GM18519 (cell line): ENCODE measurements at regions not wholly inside any gene's neighbourhood (a gene's known extent, or its start where the extent isn't known, plus 50 kb on each side); places are given as distances from the start of the nearest gene placed in this dataset.

ENCODE experiments used
- ATAC-seq: cut with Tn5 transposase; IDR thresholded peaks from one replicate; pipeline ENCODE4 v1.9.1; 2021; ENCODE audit warnings: mild to moderate bottlenecking, moderate library complexity; ENCODE audit not compliant: unreplicated experiment, low FRiP score

DNA sequence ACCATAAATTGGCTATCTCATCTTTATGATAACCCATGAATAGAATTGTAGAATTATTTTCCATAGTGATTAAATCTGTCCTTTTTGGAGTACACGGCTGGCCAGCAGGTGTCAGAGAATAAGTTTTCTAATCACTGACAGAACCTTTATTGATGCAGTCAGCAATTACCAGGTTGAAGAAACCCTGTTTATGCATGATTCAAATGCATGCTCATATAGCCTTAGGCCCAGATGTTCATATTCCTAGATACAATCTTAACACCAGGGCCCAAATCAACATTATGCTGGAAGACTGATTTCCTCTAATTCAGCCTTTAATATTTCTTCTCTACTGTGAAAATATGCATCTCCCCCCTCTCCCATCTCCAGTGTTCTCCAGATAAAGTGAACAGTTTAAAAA lies 243.5 kb upstream of the DCBLD2 start:
- no peak for ATAC-seq

DNA sequence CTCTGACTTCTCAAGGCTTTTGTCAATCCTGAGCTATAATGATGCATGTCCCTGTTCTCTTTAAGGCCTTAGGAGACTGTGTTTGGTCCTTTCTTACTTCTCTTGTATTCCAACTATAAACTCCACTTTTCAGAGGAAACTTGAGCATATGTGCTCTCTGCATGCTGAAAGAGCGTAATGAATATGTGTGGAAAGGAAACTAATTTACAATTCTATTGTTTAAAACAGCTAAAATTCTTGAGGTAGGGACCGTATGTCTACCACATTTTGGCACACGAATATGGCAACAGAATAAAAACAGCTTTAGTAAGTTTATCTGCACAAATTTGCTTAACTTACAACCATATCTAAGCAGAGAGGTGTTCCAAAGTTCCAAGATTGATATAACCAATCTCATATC lies 242.0 kb upstream of the DCBLD2 start:
- ATAC-seq = no peak

DNA sequence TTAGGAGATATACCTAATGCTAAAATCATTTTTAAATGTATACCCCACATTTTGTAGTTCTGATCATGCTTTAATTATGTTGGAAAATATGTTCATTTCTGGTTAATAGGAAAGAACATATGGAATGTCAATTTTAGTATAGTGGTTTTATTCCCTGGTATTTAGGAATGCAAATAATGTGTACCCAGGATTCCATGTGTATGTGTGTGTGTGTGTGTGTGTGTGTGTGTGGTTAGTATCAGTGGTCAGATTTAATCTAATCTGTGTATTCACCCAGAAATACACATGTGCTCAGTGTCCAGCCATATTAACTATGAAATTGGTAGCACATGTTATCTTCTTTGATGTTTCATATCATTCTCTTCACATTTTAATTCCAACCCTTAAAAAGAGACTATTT lies 233.5 kb upstream of the DCBLD2 start:
- ATAC-seq = no peak

DNA sequence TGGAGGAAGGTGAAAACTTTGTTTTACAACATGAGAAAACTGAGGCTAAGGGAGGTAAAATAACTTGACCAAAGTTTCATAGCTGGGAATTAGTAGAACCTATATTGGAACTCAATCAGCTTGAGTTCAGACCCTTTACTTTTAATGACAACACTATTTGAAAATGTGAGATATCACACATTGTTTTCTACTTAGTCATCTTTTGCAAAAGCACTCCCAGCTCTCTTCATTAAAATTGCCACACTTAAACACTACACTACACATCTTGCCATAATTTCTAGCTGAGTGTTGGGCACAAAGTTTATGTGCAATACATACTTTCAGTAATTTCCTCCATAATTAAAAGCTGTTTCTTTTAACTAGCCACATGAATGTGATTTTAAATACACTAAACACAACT lies 230.4 kb upstream of the DCBLD2 start:
- ATAC-seq = no peak

DNA sequence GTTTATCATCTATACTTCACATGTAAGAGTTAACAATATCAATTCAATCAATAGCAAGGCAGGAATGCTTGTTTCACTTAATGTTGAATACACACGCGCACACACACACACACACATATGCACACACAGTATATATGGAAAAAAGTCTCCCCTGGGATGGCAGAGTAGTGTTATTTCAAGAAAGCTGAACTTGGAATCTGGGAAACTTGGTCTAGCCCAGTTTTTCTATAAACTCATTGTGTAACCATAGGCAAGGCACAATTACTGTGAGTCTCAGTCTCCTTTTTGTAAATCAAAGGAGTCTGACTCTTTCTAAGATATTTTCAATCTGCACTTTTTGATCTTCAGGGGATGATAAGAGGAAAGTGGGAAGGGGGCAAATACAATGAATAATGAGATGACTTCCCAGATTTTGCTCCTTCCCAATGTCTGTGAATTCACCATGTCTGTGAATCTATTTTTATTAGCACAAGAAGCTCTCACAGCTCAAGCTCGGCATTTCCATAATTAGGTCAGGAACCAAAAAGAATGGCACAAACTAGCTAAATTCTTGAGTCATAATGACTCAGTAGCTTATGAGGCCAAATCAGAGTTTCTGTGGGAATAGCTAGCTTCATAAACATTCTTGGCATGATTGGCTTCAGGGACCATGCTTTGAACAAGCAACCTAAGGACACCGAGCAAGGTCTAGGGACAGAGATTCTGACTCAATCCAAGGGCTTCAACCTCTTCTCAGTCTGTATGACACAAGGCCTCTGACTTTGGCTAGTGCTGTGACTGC lies 227.4 kb upstream of the DCBLD2 start:
- no peak for ATAC-seq

DNA sequence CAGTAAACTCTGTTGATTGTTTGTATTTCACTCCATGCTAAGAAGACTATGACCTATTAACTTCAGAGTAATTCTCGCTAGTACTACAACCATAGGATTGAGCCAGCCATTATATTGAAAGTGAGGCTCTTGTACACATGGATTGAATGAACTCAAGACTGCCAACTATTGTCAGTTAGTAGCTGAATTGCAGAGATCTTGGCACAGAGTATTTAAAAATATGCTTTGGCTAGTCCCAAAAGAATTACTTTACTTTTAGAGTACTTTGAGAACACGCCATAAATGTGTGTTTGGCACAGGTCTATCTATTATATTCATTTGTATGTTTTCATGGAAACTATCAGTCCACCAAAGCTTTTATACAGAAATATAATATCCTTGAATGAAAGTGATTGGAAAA lies 226.7 kb upstream of the DCBLD2 start:
- ATAC-seq = no peak

DNA sequence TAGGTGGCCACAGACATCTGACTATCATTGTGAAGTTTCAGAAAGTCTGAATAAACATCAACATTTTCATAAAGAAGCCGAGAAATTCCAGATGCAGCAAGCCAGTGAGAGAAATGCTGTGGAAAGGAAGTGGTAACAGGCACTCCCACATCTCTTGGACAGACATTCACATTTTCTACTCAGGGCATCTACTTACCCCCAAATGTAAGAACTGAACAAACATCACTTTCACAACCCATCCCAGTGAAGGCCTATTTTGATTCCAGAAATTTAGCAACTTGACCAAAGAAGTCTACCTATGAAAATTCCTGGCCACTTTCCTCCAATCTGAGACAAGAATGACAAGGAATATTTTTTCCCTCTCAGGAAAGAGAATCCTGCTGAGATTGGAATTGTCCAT lies 224.8 kb upstream of the DCBLD2 start:
- ATAC-seq = no peak

DNA sequence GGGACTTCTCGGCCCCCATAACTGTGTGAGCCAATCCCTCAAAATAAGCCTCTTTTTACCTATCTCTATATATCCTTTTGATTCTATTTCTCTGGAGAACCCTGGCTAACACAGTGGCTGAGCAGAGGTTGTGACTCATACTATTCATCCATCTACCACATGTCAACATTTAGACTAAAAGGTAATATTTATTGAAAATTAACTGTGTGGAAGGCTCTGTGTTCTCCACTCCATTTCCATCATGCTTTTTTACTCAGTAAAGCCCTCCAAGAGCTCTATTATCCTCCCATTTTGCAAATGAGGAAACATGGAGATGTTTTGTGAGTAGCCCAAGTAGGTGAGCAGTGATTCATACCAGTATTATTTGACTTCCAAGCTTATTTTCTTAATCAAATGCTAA lies 217.9 kb upstream of the DCBLD2 start:
- no peak for ATAC-seq

DNA sequence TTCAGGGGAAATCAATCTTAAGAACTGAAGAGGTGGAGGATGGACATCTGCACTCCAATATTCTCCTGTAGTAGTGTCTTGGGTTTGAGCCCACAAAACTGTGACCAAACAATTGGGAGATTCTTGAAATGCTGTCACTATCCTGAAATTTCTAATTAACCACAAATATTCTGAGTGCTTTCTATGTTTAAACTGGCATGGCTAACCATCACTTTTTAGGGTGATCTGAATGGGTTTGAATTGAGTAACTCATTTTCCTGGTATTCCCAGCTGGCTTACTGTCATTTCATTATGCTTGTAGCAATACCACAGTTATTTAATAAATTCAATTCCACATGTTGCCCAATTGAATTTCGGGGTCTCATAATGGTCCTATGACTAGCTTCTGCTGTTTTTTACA lies 216.9 kb upstream of the DCBLD2 start:
- no peak for ATAC-seq

DNA sequence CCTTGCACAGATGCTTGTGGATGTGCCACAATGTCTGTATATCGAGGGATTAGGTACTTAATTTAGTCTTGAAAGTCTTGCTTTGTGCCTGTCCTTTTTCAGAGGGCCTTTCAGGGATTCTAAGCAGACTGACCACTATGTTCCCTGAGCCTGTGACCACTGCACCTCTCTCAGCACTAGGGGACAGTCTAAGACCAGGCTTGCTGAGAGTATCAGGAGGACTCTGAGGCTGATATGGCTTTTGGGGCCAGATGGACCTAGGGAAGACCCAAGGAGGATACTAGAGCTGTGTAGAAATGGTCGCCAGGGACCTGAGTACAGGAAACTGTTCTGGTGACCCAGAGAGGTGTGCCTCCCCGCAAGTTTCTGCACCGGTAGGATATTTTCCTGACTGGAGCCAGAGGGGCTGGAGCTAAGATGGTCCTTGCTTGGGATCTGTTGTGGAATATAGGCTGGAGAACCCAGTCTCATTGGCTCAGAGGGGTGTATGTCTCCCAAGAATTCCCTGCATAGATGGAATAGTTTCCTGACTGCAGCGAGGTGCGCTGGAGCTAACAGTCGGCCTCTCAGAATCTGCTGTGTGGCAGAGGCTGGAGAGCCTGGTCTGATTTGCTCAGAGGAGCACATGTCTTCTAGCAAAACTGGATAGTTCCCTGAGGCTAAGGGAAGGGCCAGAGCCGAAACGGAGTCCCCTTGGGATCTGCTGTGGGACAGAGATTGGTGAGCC lies 213.2 kb upstream of the DCBLD2 start:
- no peak for ATAC-seq

DNA sequence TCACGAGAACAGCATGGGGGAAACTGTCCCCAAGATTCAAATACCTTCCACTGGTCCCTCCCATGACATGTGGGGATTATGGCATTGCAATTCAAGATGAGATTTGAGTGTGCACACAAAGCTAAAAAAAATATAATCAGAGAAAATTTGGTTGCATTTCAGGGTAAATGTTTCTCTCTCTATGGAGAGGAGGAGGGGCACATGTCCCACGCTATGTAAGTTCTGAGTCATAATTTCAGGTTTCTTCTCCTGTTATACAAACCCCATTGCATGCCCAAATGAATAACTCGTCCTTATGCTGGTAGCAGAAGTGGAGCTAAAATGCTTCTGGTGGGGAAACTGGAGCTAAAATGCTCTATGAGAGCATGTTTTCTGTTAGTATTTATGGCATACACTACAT lies 209.7 kb upstream of the DCBLD2 start:
- no peak for ATAC-seq

DNA sequence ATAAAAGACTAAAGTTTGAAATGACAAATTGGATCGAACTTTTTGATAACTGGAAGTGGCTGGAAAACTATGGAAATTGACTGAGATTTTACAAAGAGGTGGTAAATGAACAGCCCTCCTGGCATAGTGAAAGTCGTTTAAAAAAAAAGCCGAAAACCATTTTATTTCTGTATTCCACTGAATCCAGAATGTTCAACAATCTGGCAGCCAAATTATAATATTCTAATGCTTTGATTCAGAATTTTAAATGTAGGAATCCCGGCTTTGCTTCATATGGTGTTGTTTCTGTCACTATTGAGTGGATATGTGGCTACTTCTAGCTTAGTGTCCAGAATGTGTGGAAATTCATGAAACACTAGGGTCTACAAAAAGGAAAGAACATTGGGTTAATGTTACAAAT lies 208.9 kb upstream of the DCBLD2 start:
- no peak for ATAC-seq

DNA sequence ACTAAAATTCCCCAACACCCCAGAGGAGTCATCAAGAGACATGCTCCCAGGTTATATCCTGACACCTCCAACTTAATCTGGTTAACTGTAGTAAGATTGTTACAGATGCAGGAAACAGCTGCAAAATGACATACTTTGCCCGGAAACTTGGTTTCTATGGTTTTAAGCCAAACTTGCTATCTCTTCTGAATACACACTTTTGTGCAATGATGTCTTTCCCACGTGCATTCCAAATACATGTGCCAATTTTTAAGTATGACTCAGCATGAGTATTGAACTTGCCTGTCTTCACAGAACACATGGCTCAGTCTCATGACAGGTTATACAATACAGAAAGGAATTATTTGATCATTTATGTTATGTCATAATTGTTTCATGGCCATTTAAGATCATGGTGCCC lies 207.0 kb upstream of the DCBLD2 start:
- ATAC-seq = no peak

DNA sequence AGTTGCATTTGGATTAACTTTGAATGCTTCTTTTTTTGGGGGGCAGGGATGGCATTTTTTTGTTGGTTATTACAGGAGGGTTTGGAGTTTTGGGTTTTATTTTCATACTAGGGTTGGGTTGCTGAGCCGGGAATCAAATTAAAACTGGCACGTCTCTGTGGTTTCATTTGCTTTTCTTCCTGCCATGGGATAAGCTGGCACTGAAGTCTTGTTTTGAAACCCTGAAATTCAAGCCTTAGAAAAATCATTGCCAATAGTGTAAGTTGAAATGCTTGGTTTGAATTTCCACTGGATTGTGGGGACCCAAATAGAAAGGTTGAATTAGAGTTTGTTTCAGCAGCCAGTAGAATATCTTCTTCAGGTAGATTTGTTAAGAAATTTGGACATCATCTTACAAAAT lies 193.1 kb upstream of the DCBLD2 start:
- ATAC-seq = no peak

DNA sequence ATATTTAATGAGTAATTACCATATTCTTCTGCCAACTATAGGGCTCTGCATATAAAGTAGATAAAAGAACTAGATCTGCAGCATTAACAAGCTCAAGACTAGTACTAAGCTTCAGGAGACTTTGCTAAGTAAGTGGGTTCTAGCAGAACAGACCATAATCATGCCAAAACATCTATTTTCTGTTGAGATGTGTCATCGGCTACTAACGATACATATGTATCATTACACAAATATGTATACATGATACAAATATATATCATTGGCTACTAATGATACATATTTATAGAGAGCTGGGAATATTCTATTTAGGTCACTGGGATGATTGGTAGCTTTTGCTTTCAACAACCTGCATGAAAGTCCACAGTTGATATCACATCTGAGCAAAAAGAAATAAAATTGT lies 185.8 kb upstream of the DCBLD2 start:
- ATAC-seq = no peak

DNA sequence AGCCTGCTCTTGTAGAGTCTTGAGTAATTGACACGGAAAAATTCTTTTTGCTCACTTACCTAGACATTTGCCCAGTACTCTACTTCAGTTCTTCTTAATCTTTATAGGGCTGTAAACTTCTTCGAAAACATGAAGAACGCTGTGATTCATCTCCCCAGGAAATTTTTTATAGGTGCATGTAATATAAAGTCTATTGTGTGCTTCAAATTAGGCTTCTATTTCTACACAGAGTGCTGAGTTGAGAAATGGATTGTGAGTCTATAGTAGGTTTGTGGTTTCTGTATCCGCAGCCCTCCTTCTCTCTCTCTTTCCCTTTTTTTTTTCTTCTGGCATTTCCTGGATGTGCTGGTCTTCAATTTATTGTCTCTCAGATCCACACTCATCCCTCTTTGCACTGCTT lies 183.3 kb upstream of the DCBLD2 start:
- ATAC-seq = no peak

DNA sequence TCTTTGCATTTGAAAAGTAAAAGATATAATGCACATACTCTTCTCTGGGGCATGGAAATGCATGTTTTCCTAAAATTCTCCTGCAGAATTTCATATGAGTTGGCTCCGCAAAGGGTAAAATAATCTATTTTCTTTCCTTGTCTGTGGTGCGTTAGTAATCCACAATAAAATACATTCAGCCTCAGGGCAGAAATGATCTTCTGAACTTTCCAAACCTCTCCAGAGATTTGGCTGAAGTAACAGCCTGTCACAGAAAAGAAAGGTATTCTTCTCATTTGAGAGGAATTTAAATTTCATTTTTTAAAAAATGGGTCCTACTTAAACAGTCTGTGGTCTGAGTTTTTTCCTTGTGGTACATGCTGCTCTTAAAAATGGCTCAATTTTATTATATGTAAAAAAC lies 182.7 kb upstream of the DCBLD2 start:
- ATAC-seq = no peak

DNA sequence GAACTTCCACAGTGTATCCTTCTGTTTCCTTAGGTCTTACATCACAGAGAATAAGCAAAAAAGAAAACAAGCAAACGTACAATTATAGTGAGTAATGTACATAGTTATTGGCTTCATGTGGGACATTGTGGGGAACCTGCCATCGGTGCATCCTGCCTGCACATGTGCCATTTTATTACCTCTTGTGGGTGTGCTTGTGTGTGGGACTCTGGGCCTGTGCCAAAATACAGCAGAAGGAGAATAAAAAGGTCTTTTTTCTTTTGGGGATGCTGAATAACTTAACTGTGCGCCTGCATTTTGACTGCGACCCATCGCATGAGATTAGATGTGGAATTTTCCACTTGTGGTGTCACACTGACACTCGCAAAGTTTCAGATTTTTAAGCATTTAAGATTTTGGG lies 169.6 kb upstream of the DCBLD2 start:
- ATAC-seq = no peak

DNA sequence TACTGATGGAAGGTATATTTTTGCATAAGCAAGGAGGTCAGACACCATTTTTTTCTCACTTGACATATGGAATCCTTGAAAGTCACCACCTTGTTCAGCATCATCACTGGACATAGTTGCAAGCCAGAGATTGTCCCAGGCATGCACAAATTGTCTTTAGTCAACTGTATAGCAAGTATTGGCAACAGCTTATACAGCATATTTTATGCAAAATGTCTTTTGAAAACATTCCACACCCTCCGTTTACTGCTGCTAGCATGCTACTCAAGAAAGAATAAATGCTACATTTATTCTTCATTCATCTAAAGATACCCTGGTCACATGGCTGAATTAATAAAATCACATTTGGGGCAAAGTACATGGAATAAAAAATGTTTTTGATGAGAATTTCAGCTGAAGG lies 168.5 kb upstream of the DCBLD2 start:
- no peak for ATAC-seq

DNA sequence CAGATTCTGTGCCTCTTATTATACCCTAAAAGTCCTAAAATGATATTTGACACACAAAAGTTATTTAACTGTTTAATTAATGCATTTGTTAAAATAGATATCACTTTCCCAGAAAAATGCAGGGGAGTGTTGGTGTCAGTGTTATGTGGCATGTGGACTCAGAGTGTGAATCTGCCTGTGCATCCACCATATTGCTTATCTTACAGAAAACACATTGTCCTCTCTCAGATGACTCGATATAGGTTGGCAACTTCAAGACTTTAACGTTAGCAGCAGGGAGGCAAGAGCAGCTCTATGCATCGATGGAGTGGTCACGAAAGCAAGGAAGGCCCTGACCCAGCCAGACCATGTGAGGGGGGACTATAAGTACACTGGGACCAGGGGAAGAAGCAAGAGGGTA lies 165.4 kb upstream of the DCBLD2 start:
- no peak for ATAC-seq

DNA sequence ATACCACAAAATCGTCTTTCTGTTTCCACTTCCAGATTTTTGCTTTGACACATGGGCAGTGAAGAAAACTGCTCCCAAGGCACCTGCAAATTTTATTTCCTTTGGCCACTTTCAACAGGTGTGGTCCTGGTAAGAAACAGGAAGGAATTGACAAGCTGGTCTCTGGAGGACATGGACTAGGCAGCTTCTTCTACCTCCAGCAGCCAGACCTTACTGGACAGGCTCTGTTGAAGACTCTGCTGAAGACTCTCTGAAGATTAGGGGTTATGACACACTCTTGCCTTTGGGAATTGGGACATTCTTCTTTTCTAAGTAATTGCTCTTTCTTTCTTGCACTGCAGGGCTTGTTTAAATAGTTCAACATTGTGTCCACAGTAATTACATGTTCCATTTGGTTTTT lies 147.7 kb upstream of the DCBLD2 start:
- no peak for ATAC-seq

DNA sequence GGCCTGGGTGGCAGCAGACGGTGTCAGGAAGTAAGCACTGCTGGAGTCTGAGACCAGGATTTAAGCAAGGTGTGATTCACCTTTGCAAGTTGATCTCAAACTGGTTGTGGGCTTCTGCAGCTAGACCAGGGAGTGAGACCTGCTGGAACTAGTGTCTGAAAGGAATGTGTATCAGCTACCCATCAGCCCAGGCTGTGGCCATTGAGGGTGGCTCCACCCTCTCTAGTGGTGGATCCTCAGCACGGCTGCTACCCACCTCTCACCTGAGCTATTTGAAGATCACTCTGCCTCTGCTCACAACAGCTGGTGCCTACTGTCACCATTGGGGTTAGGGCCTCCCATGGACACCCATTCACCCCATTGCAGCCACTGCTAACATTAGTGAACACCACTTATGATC lies 140.3 kb upstream of the DCBLD2 start:
- no peak for ATAC-seq
